Adipocyte (in vitro differentiated cells): ENCODE measurements at regions not wholly inside any gene's neighbourhood (a gene's known extent, or its start where the extent isn't known, plus 50 kb on each side); places are given as distances from the start of the nearest gene placed in this dataset.

Experiments
- DNase-seq: peaks from one replicate; pipeline ENCODE4 v3.0.0-alpha.2; 2015; ENCODE audit warnings: low read depth
- H3K27me3 ChIP-seq: replicated peaks from 2 replicates; pipeline ENCODE4 v1.7.0; 2013; ENCODE audit warnings: mild to moderate bottlenecking, low read length, moderate library complexity; ENCODE audit not compliant: control insufficient read depth, insufficient read depth
- H3K36me3 ChIP-seq: 2 replicates; pipeline ENCODE4 v1.7.0; 2013; ENCODE audit warnings: low read length, mild to moderate bottlenecking, moderate library complexity; ENCODE audit not compliant: control insufficient read depth, insufficient read depth, severe bottlenecking
- H3K4me1 ChIP-seq: 2 replicates; pipeline ENCODE4 v1.7.0; 2013; ENCODE audit warnings: mild to moderate bottlenecking, low read length, moderate library complexity; ENCODE audit not compliant: control insufficient read depth, insufficient read depth
- H3K4me3 ChIP-seq: 2 replicates; pipeline ENCODE4 v1.7.0; 2013; ENCODE audit warnings: mild to moderate bottlenecking, low read length, moderate library complexity
- H3K9ac ChIP-seq: 2 replicates; pipeline ENCODE4 v1.7.0; 2013; ENCODE audit warnings: mild to moderate bottlenecking, low read length, moderate library complexity
- H3K9me3 ChIP-seq: 2 replicates; pipeline ENCODE4 v1.7.0; 2013; ENCODE audit warnings: mild to moderate bottlenecking, low read length, moderate library complexity; ENCODE audit not compliant: control insufficient read depth

GRCh38 chr13:79782541-79783205, 301.7 kb downstream of the NDFIP2 start:
- H3K4me3 ChIP-seq = no peak overlapping the region
- H3K4me1 ChIP-seq = peaks cover 20% of the 10 kb centered on the region
- H3K36me3 ChIP-seq = no peaks in the 10 kb centered on the region
- no peak for DNase-seq
- H3K9ac ChIP-seq = no peak overlapping the region
- no peaks in the 10 kb centered on the region for H3K27me3 ChIP-seq
- H3K9me3 ChIP-seq = peaks cover 6% of the 10 kb centered on the region

DNA sequence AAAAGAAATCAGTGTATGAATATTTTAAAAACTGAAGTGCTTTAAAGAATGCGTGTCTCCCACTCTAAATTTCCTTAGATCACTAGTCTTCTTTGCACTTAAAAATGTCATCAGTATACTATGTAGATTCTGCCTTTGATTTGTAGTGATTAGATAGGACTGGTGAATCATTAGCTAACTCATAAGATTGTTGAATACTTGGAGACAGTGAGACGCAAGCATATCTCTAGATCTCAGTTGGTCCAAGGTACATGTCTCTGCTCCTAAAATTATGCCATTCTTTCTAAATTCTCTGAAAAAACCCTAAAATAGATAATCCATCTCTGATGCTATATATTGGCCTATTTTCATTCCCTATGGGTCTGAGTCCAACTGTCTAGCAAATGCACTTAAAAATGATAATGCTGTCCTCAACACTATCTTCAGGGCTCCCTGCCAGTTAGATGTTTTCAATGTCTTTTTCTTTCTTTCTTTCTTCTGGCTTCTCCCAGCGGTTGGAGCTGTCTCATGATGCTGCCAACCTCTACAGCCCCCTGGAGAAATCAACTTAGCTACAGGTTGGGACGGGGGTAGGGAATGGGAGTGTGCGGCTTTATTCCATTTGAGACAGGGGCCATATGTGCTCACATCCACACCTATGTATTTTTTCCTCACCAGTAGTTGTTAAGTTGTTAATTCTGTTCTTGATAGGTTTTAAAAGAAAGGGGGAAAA, 301.0 kb downstream of the NDFIP2 start:
- DNase-seq = no peak
- Histone ChIP-seq H3K4me1 (peaks cover 25% of the 10 kb centered on the region), H3K36me3 (no peaks in the 10 kb centered on the region), H3K9ac (no peak overlapping the region), H3K27me3 (no peaks in the 10 kb centered on the region), H3K4me3 (no peak overlapping the region), H3K9me3 (no peaks in the 10 kb centered on the region)

- no peaks in the 10 kb centered on the region for H3K27me3 ChIP-seq
These were observed 299.3 kb downstream of the NDFIP2 start for GRCh38 chr13:79780240-79780639.

GRCh38 chr13:79779761-79780160, 298.8 kb downstream of the NDFIP2 start:
- Histone ChIP-seq H3K4me3 (peak overlapping the region; percentile 76), H3K36me3 (no peaks in the 10 kb centered on the region), H3K4me1 (peaks cover 41% of the 10 kb centered on the region), H3K9ac (peak overlapping the region; percentile 63), H3K9me3 (no peaks in the 10 kb centered on the region), H3K27me3 (no peaks in the 10 kb centered on the region)
- DNase-seq = peak; percentile 55

More at GRCh38 chr13:79780240-79780639, 299.3 kb downstream of the NDFIP2 start:
- DNase-seq = no peak
- Histone ChIP-seq H3K9me3 (no peaks in the 10 kb centered on the region), H3K4me3 (peak overlapping the region; percentile 76), H3K9ac (peak overlapping the region; percentile 63), H3K4me1 (peaks cover 41% of the 10 kb centered on the region), H3K36me3 (no peaks in the 10 kb centered on the region)

GRCh38 chr13:79778741-79779460, 297.9 kb downstream of the NDFIP2 start:
- no peaks in the 10 kb centered on the region for H3K9me3 ChIP-seq
- H3K4me1 ChIP-seq = peaks cover 41% of the 10 kb centered on the region
- H3K4me3 ChIP-seq = peak overlapping the region; percentile 76
- H3K27me3 ChIP-seq = no peaks in the 10 kb centered on the region
- no peaks in the 10 kb centered on the region for H3K36me3 ChIP-seq
- peak overlapping the region; percentile 36 for H3K9ac ChIP-seq
- DNase-seq = no peak

- no peak for DNase-seq
- H3K4me1 ChIP-seq = peaks cover 41% of the 10 kb centered on the region
- no peaks in the 10 kb centered on the region for H3K27me3 ChIP-seq
- no peak overlapping the region for H3K9ac ChIP-seq
- H3K9me3 ChIP-seq = no peaks in the 10 kb centered on the region
- no peaks in the 10 kb centered on the region for H3K36me3 ChIP-seq
- no peak overlapping the region for H3K4me3 ChIP-seq
These were observed 296.5 kb downstream of the NDFIP2 start for GRCh38 chr13:79777504-79777903.

- Histone ChIP-seq H3K9me3 (peaks cover 3% of the 10 kb centered on the region), H3K9ac (peak overlapping the region; percentile 26), H3K4me3 (peak overlapping the region; percentile 6), H3K36me3 (no peaks in the 10 kb centered on the region), H3K4me1 (peaks cover 41% of the 10 kb centered on the region), H3K27me3 (no peaks in the 10 kb centered on the region)
- DNase-seq = peak; percentile 60
These were observed 295.8 kb downstream of the NDFIP2 start for GRCh38 chr13:79776531-79777295.

DNA sequence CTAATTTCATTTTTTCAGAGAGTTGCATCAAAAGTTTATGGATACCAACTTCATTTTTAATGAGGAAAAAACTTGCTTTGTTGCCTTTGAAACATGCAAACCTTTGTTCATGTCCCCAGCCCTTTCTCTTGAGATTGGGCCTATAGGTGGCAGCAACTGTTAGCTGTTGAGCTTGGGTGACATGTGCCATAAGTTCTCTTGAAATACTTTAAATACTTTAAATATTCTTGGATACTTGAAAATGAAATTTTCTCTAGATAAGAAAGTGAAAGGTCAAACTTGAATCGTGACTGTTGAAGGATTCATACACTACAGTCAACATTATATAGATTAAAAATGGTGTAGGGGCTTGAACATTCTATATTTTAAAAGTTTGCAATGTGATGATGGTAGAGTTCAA, 294.9 kb downstream of the NDFIP2 start:
- H3K9me3 ChIP-seq = peaks cover 12% of the 10 kb centered on the region
- peak overlapping the region; percentile 6 for H3K4me3 ChIP-seq
- DNase-seq = peak; percentile 77
- peak overlapping the region; percentile 26 for H3K9ac ChIP-seq
- H3K4me1 ChIP-seq = peaks cover 41% of the 10 kb centered on the region
- no peaks in the 10 kb centered on the region for H3K27me3 ChIP-seq
- no peaks in the 10 kb centered on the region for H3K36me3 ChIP-seq

DNA sequence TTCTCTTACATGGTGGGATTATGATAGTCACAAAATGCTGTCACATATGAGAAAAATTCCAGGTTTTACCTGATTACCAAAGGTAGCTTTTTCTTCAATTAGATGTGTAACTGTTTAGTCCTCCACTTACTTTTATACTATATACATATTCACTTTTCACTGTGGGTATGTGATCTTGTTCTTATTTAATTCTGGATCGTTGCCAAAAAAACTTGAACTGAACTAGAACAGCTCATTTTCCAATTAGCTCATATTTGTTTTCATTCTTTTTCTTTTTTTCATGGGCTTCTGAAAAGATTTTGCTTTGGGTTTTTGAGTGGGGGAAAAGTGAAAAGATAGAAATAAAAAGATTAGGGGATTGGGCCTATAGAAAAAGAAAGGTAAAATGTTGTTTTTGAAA, 291.9 kb downstream of the NDFIP2 start:
- no peaks in the 10 kb centered on the region for H3K27me3 ChIP-seq
- DNase-seq = peak; percentile 60
- H3K9ac ChIP-seq = no peak overlapping the region
- peaks cover 21% of the 10 kb centered on the region for H3K4me1 ChIP-seq
- peaks cover 18% of the 10 kb centered on the region for H3K9me3 ChIP-seq
- H3K4me3 ChIP-seq = no peak overlapping the region
- H3K36me3 ChIP-seq = no peaks in the 10 kb centered on the region

- H3K27me3 ChIP-seq = no peaks in the 10 kb centered on the region
These were observed 290.5 kb downstream of the NDFIP2 start for GRCh38 chr13:79771493-79771892.

DNA sequence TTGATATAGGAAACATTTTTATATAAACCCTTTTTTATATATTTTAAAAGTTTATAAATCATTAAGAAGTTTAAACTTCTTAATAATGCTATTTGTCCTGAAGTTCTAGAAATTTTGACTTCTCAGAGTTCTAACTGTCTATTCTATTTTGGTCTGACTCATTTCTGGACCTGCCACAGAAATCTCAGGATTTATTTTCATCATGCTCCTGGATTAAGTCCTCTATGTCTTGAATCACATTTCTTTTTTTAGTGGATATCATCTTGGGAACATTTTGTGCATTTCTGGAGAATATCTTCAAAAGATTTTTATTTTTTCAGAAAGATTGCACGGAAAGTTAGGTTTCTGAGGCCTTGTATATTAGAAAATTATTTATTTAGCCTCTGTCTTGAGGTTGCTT, 289.1 kb downstream of the NDFIP2 start:
- Histone ChIP-seq H3K9ac (no peak overlapping the region), H3K36me3 (no peaks in the 10 kb centered on the region), H3K4me3 (no peak overlapping the region), H3K27me3 (no peaks in the 10 kb centered on the region), H3K4me1 (no peaks in the 10 kb centered on the region), H3K9me3 (peaks cover 18% of the 10 kb centered on the region)
- DNase-seq = no peak

More at GRCh38 chr13:79771493-79771892, 290.5 kb downstream of the NDFIP2 start:
- peaks cover 10% of the 10 kb centered on the region for H3K4me1 ChIP-seq
- no peak overlapping the region for H3K9ac ChIP-seq
- no peaks in the 10 kb centered on the region for H3K36me3 ChIP-seq
- no peak for DNase-seq
- H3K4me3 ChIP-seq = peak overlapping the region; percentile 21
- peaks cover 18% of the 10 kb centered on the region for H3K9me3 ChIP-seq
